ENCODE measurements at regions not wholly inside any gene's neighbourhood (a gene's known extent, or its start where the extent isn't known, plus 50 kb on each side); places are given as distances from the start of the nearest gene placed in this dataset.

- Histone ChIP-seq H3K79me2 (ENCODE audit: control insufficient read depth, insufficient read depth, low read length) (no peaks in the 10 kb centered on the region), H3K27me3 (ENCODE audit: control insufficient read depth in 2 of 2, insufficient read depth in 2 of 2, low read length in 2 of 2) (peaks cover 9% of the 10 kb centered on the region in 2 experiments), H3K9me1 (replicated peaks; ENCODE audit: control insufficient read depth, extremely low read depth, insufficient read depth, low read length) (no peaks in the 10 kb centered on the region), H4K20me1 (replicated peaks; ENCODE audit: control insufficient read depth, extremely low read depth, insufficient read depth, low read length) (no peaks in the 10 kb centered on the region), H2AFZ (ENCODE audit: low read depth, low read length) (no peak overlapping the region), H3K9me3 (replicated peaks; ENCODE audit: control insufficient read depth, insufficient read depth, low read length) (no peaks in the 10 kb centered on the region), H3K4me1 (ENCODE audit: control insufficient read depth, extremely low read depth, insufficient read depth, low read length) (no peaks in the 10 kb centered on the region), H3K4me2 (ENCODE audit: insufficient read depth, low read length) (no peak overlapping the region), H3K9ac (replicated peaks; ENCODE audit: extremely low read depth, insufficient read depth, low read length) (no peak overlapping the region), H3K4me3 (replicated peaks in 1 of 3; ENCODE audit: insufficient read depth in 1 of 3, low read depth in 1 of 3, low read length in 3 of 3) (no peak overlapping the region), H3K36me3 (ENCODE audit: control insufficient read depth in 2 of 2, extremely low read depth in 1 of 2, insufficient read depth in 2 of 2, low read length in 2 of 2) (no peaks in the 10 kb centered on the region), H3K27ac (ENCODE audit: insufficient read depth, low read depth, low read length) (no peak overlapping the region)
- FAIRE-seq (no peak), DNase-seq (ENCODE audit: low read depth, low spot score) (no peak)
- dilution Hi-C loops (cut with MboI; ENCODE audit: extremely low pct_ligation_motif_present, low sequenced_read_pairs): no loop called here
- CTCF ChIA-PET: no interaction called here
- intact Hi-C loops (cut with micrococcal nuclease): no loop called here
- BruUV-seq (replicated peaks): no TSS peak
- POLR2A ChIA-PET: no interaction called here
- TF ChIP-seq GATA2 (IDR thresholded peaks at IDR 0.05; ENCODE audit: insufficient read depth, insufficient read length, low read depth, low read length): no peak
- TF ChIP-seq EZH2 (IDR thresholded peaks at IDR 0.05; ENCODE audit: borderline replicate concordance, low read depth, low read length, severe bottlenecking): no peak
- no peak for TF ChIP-seq MYC (IDR thresholded peaks at IDR 0.05; ENCODE audit: low read depth, low read length)
- TF ChIP-seq, protein P1, sequence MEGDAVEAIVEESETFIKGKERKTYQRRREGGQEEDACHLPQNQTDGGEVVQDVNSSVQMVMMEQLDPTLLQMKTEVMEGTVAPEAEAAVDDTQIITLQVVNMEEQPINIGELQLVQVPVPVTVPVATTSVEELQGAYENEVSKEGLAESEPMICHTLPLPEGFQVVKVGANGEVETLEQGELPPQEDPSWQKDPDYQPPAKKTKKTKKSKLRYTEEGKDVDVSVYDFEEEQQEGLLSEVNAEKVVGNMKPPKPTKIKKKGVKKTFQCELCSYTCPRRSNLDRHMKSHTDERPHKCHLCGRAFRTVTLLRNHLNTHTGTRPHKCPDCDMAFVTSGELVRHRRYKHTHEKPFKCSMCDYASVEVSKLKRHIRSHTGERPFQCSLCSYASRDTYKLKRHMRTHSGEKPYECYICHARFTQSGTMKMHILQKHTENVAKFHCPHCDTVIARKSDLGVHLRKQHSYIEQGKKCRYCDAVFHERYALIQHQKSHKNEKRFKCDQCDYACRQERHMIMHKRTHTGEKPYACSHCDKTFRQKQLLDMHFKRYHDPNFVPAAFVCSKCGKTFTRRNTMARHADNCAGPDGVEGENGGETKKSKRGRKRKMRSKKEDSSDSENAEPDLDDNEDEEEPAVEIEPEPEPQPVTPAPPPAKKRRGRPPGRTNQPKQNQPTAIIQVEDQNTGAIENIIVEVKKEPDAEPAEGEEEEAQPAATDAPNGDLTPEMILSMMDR (IDR thresholded peaks at IDR 0.05; ENCODE audit: extremely low read depth in 1 of 2, insufficient read depth in 1 of 2, low read depth in 1 of 2, low read length in 2 of 2): no peak
- no peak for TF ChIP-seq POLR2A (IDR thresholded peaks at IDR 0.05; ENCODE audit: low read depth, low read length)
Observed at GRCh38 chr21:38714999-38715398, 90.7 kb upstream of the ETS2 start.

DNA sequence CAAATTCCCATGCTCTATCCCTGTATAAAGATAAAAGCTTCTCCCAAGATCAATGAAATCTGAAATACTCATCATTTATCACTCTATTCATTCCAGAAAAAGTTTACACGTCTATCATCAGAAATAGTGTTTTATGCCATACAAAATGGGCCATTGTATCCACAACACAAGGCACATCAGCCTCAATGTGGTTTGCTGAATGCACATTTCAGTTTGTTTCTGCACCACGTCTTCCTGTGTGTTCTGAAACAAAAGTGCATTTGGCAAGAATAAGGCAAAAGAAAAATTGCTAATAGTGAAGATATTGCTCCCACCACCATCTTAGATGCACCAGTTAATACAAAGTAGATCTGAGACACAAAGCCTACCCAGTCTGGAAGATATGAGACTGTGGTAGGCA, 89.6 kb upstream of the ETS2 start:
- Histone ChIP-seq H2AFZ (ENCODE audit: low read depth, low read length) (no peak overlapping the region), H3K36me3 (ENCODE audit: control insufficient read depth in 2 of 2, extremely low read depth in 1 of 2, insufficient read depth in 2 of 2, low read length in 2 of 2) (no peaks in the 10 kb centered on the region), H3K9me1 (replicated peaks; ENCODE audit: control insufficient read depth, extremely low read depth, insufficient read depth, low read length) (no peaks in the 10 kb centered on the region), H3K9ac (replicated peaks; ENCODE audit: extremely low read depth, insufficient read depth, low read length) (no peak overlapping the region), H3K79me2 (ENCODE audit: control insufficient read depth, insufficient read depth, low read length) (no peaks in the 10 kb centered on the region), H3K4me1 (ENCODE audit: control insufficient read depth, extremely low read depth, insufficient read depth, low read length) (no peaks in the 10 kb centered on the region), H3K4me2 (ENCODE audit: insufficient read depth, low read length) (no peak overlapping the region), H3K27ac (ENCODE audit: insufficient read depth, low read depth, low read length) (no peak overlapping the region), H4K20me1 (replicated peaks; ENCODE audit: control insufficient read depth, extremely low read depth, insufficient read depth, low read length) (no peaks in the 10 kb centered on the region), H3K4me3 (replicated peaks in 1 of 3; ENCODE audit: insufficient read depth in 1 of 3, low read depth in 1 of 3, low read length in 3 of 3) (no peak overlapping the region), H3K9me3 (replicated peaks; ENCODE audit: control insufficient read depth, insufficient read depth, low read length) (no peaks in the 10 kb centered on the region), H3K27me3 (ENCODE audit: control insufficient read depth in 2 of 2, insufficient read depth in 2 of 2, low read length in 2 of 2) (peaks cover 9% of the 10 kb centered on the region in 2 experiments)
- CTCF ChIA-PET: interaction anchor here (1.3 kb wide), 1 partner anchor 20 kb away, joined by 3 read pairs; no protein-coding TSS in a partner anchor
- intact Hi-C loops (cut with micrococcal nuclease): no loop called here
- no peak for FAIRE-seq
- no peak for DNase-seq (ENCODE audit: low read depth, low spot score)
- dilution Hi-C loops (cut with MboI; ENCODE audit: extremely low pct_ligation_motif_present, low sequenced_read_pairs): no loop called here
- POLR2A ChIA-PET: no interaction called here
- TF ChIP-seq, protein P1 (IDR thresholded peaks at IDR 0.05; ENCODE audit: extremely low read depth in 1 of 2, insufficient read depth in 1 of 2, low read depth in 1 of 2, low read length in 2 of 2): no peak
- TF ChIP-seq GATA2 (IDR thresholded peaks at IDR 0.05; ENCODE audit: insufficient read depth, insufficient read length, low read depth, low read length): no peak
- BruUV-seq (replicated peaks): no TSS peak

Measured in endothelial cell of umbilical vein (primary cell).